ENCODE measurements at regions not wholly inside any gene's neighbourhood (a gene's known extent, or its start where the extent isn't known, plus 50 kb on each side); places are given as distances from the start of the nearest gene placed in this dataset.
"Not testable (repeated sequence)": the region's sequence is repeated elsewhere in the genome, so short reads cannot be mapped to it uniquely, and the experiment has no call there.

GRCh38 chr6:140475086-140475485 is 1100.6 kb upstream of the CITED2 start:
- FAIRE-seq (no peak), DNase-seq (ENCODE audit: insufficient read length, low spot score) (no peak)
- TF ChIP-seq POLR2A (IDR thresholded peaks at IDR 0.05; ENCODE audit: low read depth, low read length): no peak

- FAIRE-seq (no peak), DNase-seq (ENCODE audit: insufficient read length, low spot score) (no peak)
- no peak for TF ChIP-seq POLR2A (IDR thresholded peaks at IDR 0.05; ENCODE audit: low read depth, low read length)
Observed at GRCh38 chr6:140464720-140465119, 1090.3 kb upstream of the CITED2 start.

GRCh38 chr6:140463312-140463710 is 1088.9 kb upstream of the CITED2 start:
- FAIRE-seq: no peak
- no peak for TF ChIP-seq POLR2A (IDR thresholded peaks at IDR 0.05; ENCODE audit: low read depth, low read length)
- DNase-seq (ENCODE audit: insufficient read length, low spot score): no peak

GRCh38 chr6:140462453-140463311 is 1088.2 kb upstream of the CITED2 start:
- DNase-seq (ENCODE audit: insufficient read length, low spot score) (no peak), FAIRE-seq (no peak)
- no peak for TF ChIP-seq POLR2A (IDR thresholded peaks at IDR 0.05; ENCODE audit: low read depth, low read length)

- no peak for FAIRE-seq
- no peak for TF ChIP-seq POLR2A (IDR thresholded peaks at IDR 0.05; ENCODE audit: low read depth, low read length)
- no peak for DNase-seq (ENCODE audit: insufficient read length, low spot score)
Observed at GRCh38 chr6:140462076-140462452, 1087.6 kb upstream of the CITED2 start.

- FAIRE-seq: no peak
Observed at GRCh38 chr6:140460267-140460666, 1085.8 kb upstream of the CITED2 start.

GRCh38 chr6:140459209-140459608 is 1084.8 kb upstream of the CITED2 start:
- FAIRE-seq (no peak), DNase-seq (ENCODE audit: insufficient read length, low spot score) (no peak)
- no peak for TF ChIP-seq POLR2A (IDR thresholded peaks at IDR 0.05; ENCODE audit: low read depth, low read length)

More at GRCh38 chr6:140460267-140460666, 1085.8 kb upstream of the CITED2 start:
- no peak for TF ChIP-seq POLR2A (IDR thresholded peaks at IDR 0.05; ENCODE audit: low read depth, low read length)
- DNase-seq (ENCODE audit: insufficient read length, low spot score): no peak

GRCh38 chr6:140446241-140446640 is 1071.8 kb upstream of the CITED2 start:
- TF ChIP-seq POLR2A (IDR thresholded peaks at IDR 0.05; ENCODE audit: low read depth, low read length): no peak
- FAIRE-seq (no peak), DNase-seq (ENCODE audit: insufficient read length, low spot score) (no peak)

- DNase-seq (ENCODE audit: insufficient read length, low spot score) (peak; percentile 1), FAIRE-seq (peak; percentile 57)
- TF ChIP-seq POLR2A (IDR thresholded peaks at IDR 0.05; ENCODE audit: low read depth, low read length): no peak
Observed at GRCh38 chr6:140445474-140446004, 1071.1 kb upstream of the CITED2 start.

- FAIRE-seq; DNase-seq (ENCODE audit: insufficient read length, low spot score): not testable (repeated sequence)
Observed at GRCh38 chr6:140443112-140443511, 1068.7 kb upstream of the CITED2 start.

GRCh38 chr6:140441256-140441655 is 1066.8 kb upstream of the CITED2 start:
- DNase-seq (ENCODE audit: insufficient read length, low spot score): no peak
- TF ChIP-seq POLR2A (IDR thresholded peaks at IDR 0.05; ENCODE audit: low read depth, low read length): no peak
- FAIRE-seq: peak; percentile 50

- DNase-seq (ENCODE audit: insufficient read length, low spot score): no peak
- no peak for TF ChIP-seq POLR2A (IDR thresholded peaks at IDR 0.05; ENCODE audit: low read depth, low read length)
- FAIRE-seq: no peak
Observed at GRCh38 chr6:140440223-140440835, 1065.9 kb upstream of the CITED2 start.

GRCh38 chr6:140438346-140438735 is 1063.9 kb upstream of the CITED2 start:
- TF ChIP-seq POLR2A (IDR thresholded peaks at IDR 0.05; ENCODE audit: low read depth, low read length): no peak
- DNase-seq (ENCODE audit: insufficient read length, low spot score) (no peak), FAIRE-seq (no peak)

GRCh38 chr6:140437619-140438345 is 1063.3 kb upstream of the CITED2 start:
- no peak for TF ChIP-seq POLR2A (IDR thresholded peaks at IDR 0.05; ENCODE audit: low read depth, low read length)
- DNase-seq (ENCODE audit: insufficient read length, low spot score) (no peak), FAIRE-seq (no peak)

Measured in H54 (cell line).